ENCODE measurements at regions not wholly inside any gene's neighbourhood (a gene's known extent, or its start where the extent isn't known, plus 50 kb on each side); places are given as distances from the start of the nearest gene placed in this dataset.
"Not testable (repeated sequence)": the region's sequence is repeated elsewhere in the genome, so short reads cannot be mapped to it uniquely, and the experiment has no call there.

- no peak overlapping the region for H3K4me3 ChIP-seq (ENCODE audit: low read length)
- H3K36me3 ChIP-seq (ENCODE audit: insufficient read depth, low read depth, low read length) = no peaks in the 10 kb centered on the region
- no peak overlapping the region for H3K27ac ChIP-seq (ENCODE audit: low read length)
- H3K9me3 ChIP-seq (ENCODE audit: insufficient read depth, low read depth, low read length) = peaks cover 69% of the 10 kb centered on the region
- no peaks in the 10 kb centered on the region for H3K4me1 ChIP-seq (ENCODE audit: insufficient read depth, low read length)
- no peaks in the 10 kb centered on the region for H3K27me3 ChIP-seq (ENCODE audit: insufficient read depth, low read length)
- H3K9ac ChIP-seq (ENCODE audit: low read depth, low read length) = no peak overlapping the region
Measured at GRCh38 chr14:105894978-105895881, 368.8 kb downstream of the TMEM121 start.

- not testable (repeated sequence) for H3K27me3 ChIP-seq (ENCODE audit: insufficient read depth, low read length); H3K4me3 ChIP-seq (ENCODE audit: low read length); H3K4me1 ChIP-seq (ENCODE audit: insufficient read depth, low read length); H3K27ac ChIP-seq (ENCODE audit: low read length); H3K9ac ChIP-seq (ENCODE audit: low read depth, low read length); H3K36me3 ChIP-seq (ENCODE audit: insufficient read depth, low read depth, low read length)
- peaks cover 68% of the 10 kb centered on the region for H3K9me3 ChIP-seq (ENCODE audit: insufficient read depth, low read depth, low read length)
Measured at GRCh38 chr14:105896206-105896605, 369.8 kb downstream of the TMEM121 start.

GRCh38 chr14:105896961-105897724, 370.8 kb downstream of the TMEM121 start:
- not testable (repeated sequence) for H3K4me3 ChIP-seq (ENCODE audit: low read length); H3K9ac ChIP-seq (ENCODE audit: low read depth, low read length); H3K27ac ChIP-seq (ENCODE audit: low read length); H3K27me3 ChIP-seq (ENCODE audit: insufficient read depth, low read length); H3K36me3 ChIP-seq (ENCODE audit: insufficient read depth, low read depth, low read length); H3K4me1 ChIP-seq (ENCODE audit: insufficient read depth, low read length)
- H3K9me3 ChIP-seq (ENCODE audit: insufficient read depth, low read depth, low read length) = peaks cover 71% of the 10 kb centered on the region

GRCh38 chr14:105897725-105898113, 371.3 kb downstream of the TMEM121 start:
- Histone ChIP-seq H3K4me3 (ENCODE audit: low read length) (no peak overlapping the region), H3K36me3 (ENCODE audit: insufficient read depth, low read depth, low read length) (no peaks in the 10 kb centered on the region), H3K9me3 (ENCODE audit: insufficient read depth, low read depth, low read length) (peaks cover 76% of the 10 kb centered on the region), H3K27ac (ENCODE audit: low read length) (no peak overlapping the region), H3K4me1 (ENCODE audit: insufficient read depth, low read length) (no peaks in the 10 kb centered on the region), H3K27me3 (ENCODE audit: insufficient read depth, low read length) (no peaks in the 10 kb centered on the region), H3K9ac (ENCODE audit: low read depth, low read length) (no peak overlapping the region)

- peaks cover 82% of the 10 kb centered on the region for H3K9me3 ChIP-seq (ENCODE audit: insufficient read depth, low read depth, low read length)
- no peak overlapping the region for H3K27ac ChIP-seq (ENCODE audit: low read length)
- H3K9ac ChIP-seq (ENCODE audit: low read depth, low read length) = no peak overlapping the region
- no peak overlapping the region for H3K4me3 ChIP-seq (ENCODE audit: low read length)
- H3K27me3 ChIP-seq (ENCODE audit: insufficient read depth, low read length) = no peaks in the 10 kb centered on the region
- no peaks in the 10 kb centered on the region for H3K36me3 ChIP-seq (ENCODE audit: insufficient read depth, low read depth, low read length)
- H3K4me1 ChIP-seq (ENCODE audit: insufficient read depth, low read length) = no peaks in the 10 kb centered on the region
Measured at GRCh38 chr14:105898482-105899010, 372.2 kb downstream of the TMEM121 start.

GRCh38 chr14:105899071-105899641, 372.8 kb downstream of the TMEM121 start:
- Histone ChIP-seq H3K4me3 (ENCODE audit: low read length) (no peak overlapping the region), H3K27me3 (ENCODE audit: insufficient read depth, low read length) (no peaks in the 10 kb centered on the region), H3K9me3 (ENCODE audit: insufficient read depth, low read depth, low read length) (peaks cover 84% of the 10 kb centered on the region), H3K27ac (ENCODE audit: low read length) (no peak overlapping the region), H3K4me1 (ENCODE audit: insufficient read depth, low read length) (no peaks in the 10 kb centered on the region), H3K36me3 (ENCODE audit: insufficient read depth, low read depth, low read length) (no peaks in the 10 kb centered on the region), H3K9ac (ENCODE audit: low read depth, low read length) (no peak overlapping the region)

GRCh38 chr14:105899657-105900397, 373.4 kb downstream of the TMEM121 start:
- H3K27ac ChIP-seq (ENCODE audit: low read length) = no peak overlapping the region
- H3K4me3 ChIP-seq (ENCODE audit: low read length) = no peak overlapping the region
- no peak overlapping the region for H3K9ac ChIP-seq (ENCODE audit: low read depth, low read length)
- H3K9me3 ChIP-seq (ENCODE audit: insufficient read depth, low read depth, low read length) = peaks cover 83% of the 10 kb centered on the region
- no peaks in the 10 kb centered on the region for H3K27me3 ChIP-seq (ENCODE audit: insufficient read depth, low read length)
- H3K4me1 ChIP-seq (ENCODE audit: insufficient read depth, low read length) = no peaks in the 10 kb centered on the region
- H3K36me3 ChIP-seq (ENCODE audit: insufficient read depth, low read depth, low read length) = no peaks in the 10 kb centered on the region

- Histone ChIP-seq H3K27me3 (ENCODE audit: insufficient read depth, low read length) (no peaks in the 10 kb centered on the region), H3K9ac (ENCODE audit: low read depth, low read length) (no peak overlapping the region), H3K27ac (ENCODE audit: low read length) (no peak overlapping the region), H3K4me3 (ENCODE audit: low read length) (no peak overlapping the region), H3K4me1 (ENCODE audit: insufficient read depth, low read length) (no peaks in the 10 kb centered on the region), H3K9me3 (ENCODE audit: insufficient read depth, low read depth, low read length) (peaks cover 83% of the 10 kb centered on the region), H3K36me3 (ENCODE audit: insufficient read depth, low read depth, low read length) (no peaks in the 10 kb centered on the region)
Measured at GRCh38 chr14:105900398-105901160, 374.2 kb downstream of the TMEM121 start.

GRCh38 chr14:105901226-105901625, 374.8 kb downstream of the TMEM121 start:
- no peak overlapping the region for H3K27ac ChIP-seq (ENCODE audit: low read length)
- no peak overlapping the region for H3K9ac ChIP-seq (ENCODE audit: low read depth, low read length)
- no peaks in the 10 kb centered on the region for H3K36me3 ChIP-seq (ENCODE audit: insufficient read depth, low read depth, low read length)
- H3K27me3 ChIP-seq (ENCODE audit: insufficient read depth, low read length) = no peaks in the 10 kb centered on the region
- H3K9me3 ChIP-seq (ENCODE audit: insufficient read depth, low read depth, low read length) = peaks cover 86% of the 10 kb centered on the region
- H3K4me3 ChIP-seq (ENCODE audit: low read length) = no peak overlapping the region
- H3K4me1 ChIP-seq (ENCODE audit: insufficient read depth, low read length) = no peaks in the 10 kb centered on the region

- Histone ChIP-seq H3K4me1 (ENCODE audit: insufficient read depth, low read length) (no peaks in the 10 kb centered on the region), H3K27me3 (ENCODE audit: insufficient read depth, low read length) (no peaks in the 10 kb centered on the region), H3K4me3 (ENCODE audit: low read length) (no peak overlapping the region), H3K36me3 (ENCODE audit: insufficient read depth, low read depth, low read length) (no peaks in the 10 kb centered on the region), H3K27ac (ENCODE audit: low read length) (no peak overlapping the region), H3K9ac (ENCODE audit: low read depth, low read length) (no peak overlapping the region), H3K9me3 (ENCODE audit: insufficient read depth, low read depth, low read length) (peaks cover 88% of the 10 kb centered on the region)
Measured at GRCh38 chr14:105902131-105902898, 375.9 kb downstream of the TMEM121 start.
